ENCODE measurements at regions not wholly inside any gene's neighbourhood (a gene's known extent, or its start where the extent isn't known, plus 50 kb on each side); places are given as distances from the start of the nearest gene placed in this dataset.

- no peak for DNase-seq
Measured at GRCh38 chr7:88401009-88401623, 94.4 kb upstream of the STEAP4 start.

GRCh38 chr7:88399696-88400240 is 93.1 kb upstream of the STEAP4 start:
- no peak for DNase-seq

- DNase-seq, result no peak
Measured at GRCh38 chr7:88399036-88399435, 92.3 kb upstream of the STEAP4 start.

- no peak for DNase-seq
Measured at GRCh38 chr7:88398459-88398858, 91.8 kb upstream of the STEAP4 start.

GRCh38 chr7:88396948-88397322 is 90.2 kb upstream of the STEAP4 start:
- no peak for DNase-seq

GRCh38 chr7:88396295-88396947 is 89.7 kb upstream of the STEAP4 start:
- no peak for DNase-seq

GRCh38 chr7:88395715-88396114 is 89.0 kb upstream of the STEAP4 start:
- DNase-seq, result no peak

- DNase-seq, result no peak
Measured at GRCh38 chr7:88391247-88391646, 84.6 kb upstream of the STEAP4 start.

GRCh38 chr7:88387368-88387767 is 80.7 kb upstream of the STEAP4 start:
- no peak for DNase-seq

- no peak for DNase-seq
Measured at GRCh38 chr7:88386665-88387156, 80.0 kb upstream of the STEAP4 start.

GRCh38 chr7:88377434-88377833 is 70.7 kb upstream of the STEAP4 start:
- DNase-seq, result no peak

GRCh38 chr7:88368686-88369085 is 62.0 kb upstream of the STEAP4 start:
- DNase-seq, result no peak

GRCh38 chr7:88366845-88367244 is 60.2 kb upstream of the STEAP4 start:
- DNase-seq, result no peak

- DNase-seq, result no peak
Measured at GRCh38 chr7:88363869-88364268, 57.2 kb upstream of the STEAP4 start.

GRCh38 chr7:88363249-88363648 is 56.6 kb upstream of the STEAP4 start:
- no peak for DNase-seq

GRCh38 chr7:88361357-88361756 is 54.7 kb upstream of the STEAP4 start:
- DNase-seq, result no peak

GRCh38 chr7:88358881-88359280 is 52.2 kb upstream of the STEAP4 start:
- no peak for DNase-seq

GRCh38 chr7:88358526-88358838 is 51.8 kb upstream of the STEAP4 start:
- DNase-seq, result no peak

- DNase-seq, result no peak
Measured at GRCh38 chr7:88357781-88358525, 51.3 kb upstream of the STEAP4 start.

GRCh38 chr7:88357294-88357693 is 50.6 kb upstream of the STEAP4 start:
- DNase-seq, result no peak
